GM20431 (cell line): ENCODE measurements at regions not wholly inside any gene's neighbourhood (a gene's known extent, or its start where the extent isn't known, plus 50 kb on each side); places are given as distances from the start of the nearest gene placed in this dataset.

Source experiments
- in situ Hi-C: fragments of 300-500 bp; cut with MseI, MboI; formaldehyde crosslinking; loops from one replicate; pipeline ENCODE4 v1.15.0; 2020; ENCODE audit warnings: low sequenced_read_pairs; ENCODE audit not compliant: unreplicated experiment

- in situ Hi-C loops, result no loop called here
Measured at GRCh38 chr4:11719879-11720278, 291.2 kb upstream of the HS3ST1 start.

- in situ Hi-C loops, result no loop called here
Measured at GRCh38 chr4:11715753-11716521, 287.2 kb upstream of the HS3ST1 start.

- in situ Hi-C loops, result no loop called here
Measured at GRCh38 chr4:11710453-11711093, 281.9 kb upstream of the HS3ST1 start.

- in situ Hi-C loops, result no loop called here
Measured at GRCh38 chr4:11704186-11704830, 275.6 kb upstream of the HS3ST1 start.

- in situ Hi-C loops, result no loop called here
Measured at GRCh38 chr4:11702886-11703557, 274.3 kb upstream of the HS3ST1 start.

- in situ Hi-C loops, result no loop called here
Measured at GRCh38 chr4:11701966-11702725, 273.5 kb upstream of the HS3ST1 start.

GRCh38 chr4:11700751-11701226 is 272.1 kb upstream of the HS3ST1 start:
- in situ Hi-C loops, result no loop called here

- in situ Hi-C loops, result no loop called here
Measured at GRCh38 chr4:11698846-11699590, 270.3 kb upstream of the HS3ST1 start.

- in situ Hi-C loops, result no loop called here
Measured at GRCh38 chr4:11698033-11698432, 269.3 kb upstream of the HS3ST1 start.

- in situ Hi-C loops, result no loop called here
Measured at GRCh38 chr4:11693693-11694092, 265.0 kb upstream of the HS3ST1 start.

GRCh38 chr4:11691236-11691635 is 262.5 kb upstream of the HS3ST1 start:
- in situ Hi-C loops, result no loop called here

- in situ Hi-C loops, result no loop called here
Measured at GRCh38 chr4:11687727-11688126, 259.0 kb upstream of the HS3ST1 start.

GRCh38 chr4:11685481-11685880 is 256.8 kb upstream of the HS3ST1 start:
- in situ Hi-C loops, result no loop called here

- in situ Hi-C loops, result no loop called here
Measured at GRCh38 chr4:11675051-11675800, 246.5 kb upstream of the HS3ST1 start.

- in situ Hi-C loops, result no loop called here
Measured at GRCh38 chr4:11670304-11670703, 241.6 kb upstream of the HS3ST1 start.

GRCh38 chr4:11669156-11669555 is 240.5 kb upstream of the HS3ST1 start:
- in situ Hi-C loops, result no loop called here

GRCh38 chr4:11663114-11663513 is 234.4 kb upstream of the HS3ST1 start:
- in situ Hi-C loops, result no loop called here

GRCh38 chr4:11650801-11651596 is 222.3 kb upstream of the HS3ST1 start:
- in situ Hi-C loops, result no loop called here
